Hepatocyte (in vitro differentiated cells): ENCODE measurements at regions not wholly inside any gene's neighbourhood (a gene's known extent, or its start where the extent isn't known, plus 50 kb on each side); places are given as distances from the start of the nearest gene placed in this dataset.

Source experiments
- DNase-seq: peaks from one replicate; pipeline ENCODE4 v3.0.0-alpha.2; 2016; ENCODE audit warnings: low spot score
- H2AFZ ChIP-seq: fragments of 200-600 bp; sonication (generic); 2 replicates; pipeline ENCODE4 v1.6.0; 2016; ENCODE audit warnings: antibody characterized with exemption, mild to moderate bottlenecking
- H3K27ac ChIP-seq: fragments of 200-600 bp; sonication (generic); 2 replicates; pipeline ENCODE4 v1.5.1; 2016; ENCODE audit warnings: mild to moderate bottlenecking
- H3K27me3 ChIP-seq: fragments of 200-600 bp; sonication (generic); 2 replicates; pipeline ENCODE4 v1.6.1; 2016
- H3K36me3 ChIP-seq: fragments of 200-600 bp; sonication (generic); replicated peaks from 2 replicates; pipeline ENCODE4 v1.5.1; 2016; ENCODE audit warnings: low read depth; ENCODE audit not compliant: insufficient read depth
- H3K4me1 ChIP-seq: fragments of 200-600 bp; sonication (generic); 2 replicates; pipeline ENCODE4 v1.5.1; 2016; ENCODE audit warnings: mild to moderate bottlenecking, moderate library complexity; ENCODE audit not compliant: insufficient read depth
- H3K4me2 ChIP-seq: fragments of 200-600 bp; sonication (generic); 2 replicates; pipeline ENCODE4 v1.6.0; 2016
- H3K4me3 ChIP-seq: fragments of 200-600 bp; sonication (generic); 2 replicates; pipeline ENCODE4 v1.5.1; 2016; ENCODE audit warnings: mild to moderate bottlenecking
- H3K79me2 ChIP-seq: fragments of 200-600 bp; sonication (generic); 2 replicates; pipeline ENCODE4 v1.6.0; 2017; ENCODE audit warnings: mild to moderate bottlenecking
- H3K9me2 ChIP-seq: fragments of 200-600 bp; sonication (generic); replicated peaks from 2 replicates; pipeline ENCODE4 v1.6.0; 2017; ENCODE audit warnings: mild to moderate bottlenecking; ENCODE audit not compliant: insufficient read depth
- H3K9me3 ChIP-seq: fragments of 200-600 bp; sonication (generic); 2 replicates; pipeline ENCODE4 v1.5.1; 2016; ENCODE audit warnings: low read depth, mild to moderate bottlenecking
- H4K20me1 ChIP-seq: fragments of 200-600 bp; sonication (generic); 2 replicates; pipeline ENCODE4 v1.6.0; 2016; ENCODE audit warnings: mild to moderate bottlenecking; ENCODE audit not compliant: insufficient read depth, poor library complexity, severe bottlenecking
- CTCF ChIP-seq: fragments of 200-600 bp; sonication (generic); IDR thresholded peaks from 2 replicates; pipeline ENCODE4 v1.5.1; 2016; ENCODE audit warnings: antibody characterized with exemption, mild to moderate bottlenecking; ENCODE audit not compliant: poor library complexity
- EZH2 ChIP-seq: fragments of 200-600 bp; sonication (generic); IDR thresholded peaks from 2 replicates; pipeline ENCODE4 v1.6.1; 2016; ENCODE audit warnings: antibody characterized with exemption, mild to moderate bottlenecking, borderline replicate concordance
- EZH2phosphoT487 ChIP-seq: fragments of 200-600 bp; sonication (generic); IDR thresholded peaks from one replicate; pipeline ENCODE4 v1.6.1; 2018; ENCODE audit warnings: antibody characterized with exemption, mild to moderate bottlenecking, low read depth, moderate library complexity; ENCODE audit not compliant: unreplicated experiment, severe bottlenecking
- WGBS: methylation state at CpG from one replicate; pipeline ENCODE4 v1.1.6; 2016; ENCODE audit warnings: low lambda C conversion rate; ENCODE audit errors: missing lambda C conversion rate; 5-methylcytosine and 5-hydroxymethylcytosine counted together

DNA sequence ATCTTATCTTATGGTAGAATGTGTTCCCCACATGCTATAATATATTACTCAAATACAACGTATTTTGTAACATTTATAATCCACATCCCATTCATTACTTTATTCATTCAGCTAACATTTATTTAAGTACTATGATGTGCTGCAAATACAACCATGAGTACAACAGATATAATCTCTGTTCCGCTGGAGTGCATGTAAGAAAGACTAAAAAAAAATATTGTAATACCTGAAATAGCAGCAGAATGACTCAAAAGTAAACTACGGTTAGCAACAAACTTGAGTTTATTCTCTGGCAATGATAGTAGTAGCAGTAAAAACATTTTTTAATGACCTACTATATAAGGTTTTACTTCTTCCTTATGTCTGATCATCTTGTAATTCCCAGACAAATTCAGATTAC is 1776.3 kb downstream of the STIM2 start:
- H3K79me2 ChIP-seq: no peaks in the 10 kb centered on the region
- TF ChIP-seq EZH2phosphoT487: no peak
- no peak for TF ChIP-seq EZH2
- TF ChIP-seq CTCF: no peak
- no peaks in the 10 kb centered on the region for H4K20me1 ChIP-seq
- no peaks in the 10 kb centered on the region for H3K9me3 ChIP-seq
- no peaks in the 10 kb centered on the region for H3K36me3 ChIP-seq
- no peak overlapping the region for H2AFZ ChIP-seq
- H3K27ac ChIP-seq: no peak overlapping the region
- no peaks in the 10 kb centered on the region for H3K4me1 ChIP-seq
- WGBS: 81% methylated on average over 3 of the region's 3 CpGs
- H3K27me3 ChIP-seq: no peaks in the 10 kb centered on the region
- DNase-seq: no peak
- H3K9me2 ChIP-seq: no peaks in the 10 kb centered on the region
- H3K4me3 ChIP-seq: no peak overlapping the region
- no peak overlapping the region for H3K4me2 ChIP-seq

- Histone ChIP-seq H3K27ac (no peak overlapping the region), H4K20me1 (no peaks in the 10 kb centered on the region), H3K4me1 (no peaks in the 10 kb centered on the region), H3K9me3 (no peaks in the 10 kb centered on the region), H3K36me3 (no peaks in the 10 kb centered on the region), H3K4me3 (no peak overlapping the region), H3K9me2 (no peaks in the 10 kb centered on the region), H2AFZ (no peak overlapping the region), H3K4me2 (no peak overlapping the region), H3K79me2 (no peaks in the 10 kb centered on the region), H3K27me3 (no peaks in the 10 kb centered on the region)
- no peak for TF ChIP-seq EZH2
- TF ChIP-seq EZH2phosphoT487: no peak
- TF ChIP-seq CTCF: no peak
- WGBS: 95% methylated on average over 2 of the region's 2 CpGs
- no peak for DNase-seq
Observed at GRCh38 chr4:28639747-28640146, 1779.1 kb downstream of the STIM2 start.

DNA sequence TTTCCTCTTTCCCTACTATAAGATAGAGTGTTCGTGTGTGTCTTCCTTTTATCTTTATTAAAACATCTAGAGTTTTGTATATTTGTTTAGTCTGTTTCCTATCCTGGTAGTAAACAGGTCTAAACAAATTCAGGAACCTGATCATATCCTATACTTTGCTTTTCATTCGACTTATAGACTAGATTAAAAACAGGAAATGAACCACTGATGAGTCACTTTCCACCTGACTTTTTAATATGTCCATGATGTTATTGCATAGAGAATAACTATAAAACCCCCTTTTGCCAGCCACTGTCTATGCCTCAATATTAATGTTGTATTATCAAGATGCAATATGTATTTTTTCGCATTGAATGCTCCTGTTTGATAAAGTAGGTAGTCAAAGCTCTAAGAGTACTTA is 1794.0 kb downstream of the STIM2 start:
- H3K4me1 ChIP-seq: no peaks in the 10 kb centered on the region
- H3K79me2 ChIP-seq: no peaks in the 10 kb centered on the region
- H3K4me2 ChIP-seq: no peak overlapping the region
- no peak overlapping the region for H3K27ac ChIP-seq
- no peaks in the 10 kb centered on the region for H3K36me3 ChIP-seq
- H4K20me1 ChIP-seq: no peaks in the 10 kb centered on the region
- WGBS: 91% methylated on average over 3 of the region's 3 CpGs
- DNase-seq: no peak
- H3K9me2 ChIP-seq: peaks cover 3% of the 10 kb centered on the region
- TF ChIP-seq EZH2 (no peak), EZH2phosphoT487 (no peak), CTCF (no peak)
- H3K27me3 ChIP-seq: no peaks in the 10 kb centered on the region
- H3K4me3 ChIP-seq: no peak overlapping the region
- H3K9me3 ChIP-seq: no peaks in the 10 kb centered on the region
- H2AFZ ChIP-seq: no peak overlapping the region

- H3K4me2 ChIP-seq: no peak overlapping the region
- WGBS: 37% methylated on average over 1 of the region's 1 CpG
Observed at GRCh38 chr4:28665306-28665705, 1804.7 kb downstream of the STIM2 start.

More at GRCh38 chr4:28665306-28665705, 1804.7 kb downstream of the STIM2 start:
- Histone ChIP-seq H3K36me3 (no peaks in the 10 kb centered on the region), H3K9me3 (no peaks in the 10 kb centered on the region), H3K4me1 (no peaks in the 10 kb centered on the region), H3K9me2 (no peaks in the 10 kb centered on the region), H3K27me3 (no peaks in the 10 kb centered on the region), H4K20me1 (no peaks in the 10 kb centered on the region), H3K4me3 (no peak overlapping the region), H2AFZ (no peak overlapping the region), H3K27ac (no peak overlapping the region), H3K79me2 (no peaks in the 10 kb centered on the region)
- TF ChIP-seq CTCF (no peak), EZH2phosphoT487 (no peak), EZH2 (no peak)
- DNase-seq: no peak
